ENCODE measurements at regions not wholly inside any gene's neighbourhood (a gene's known extent, or its start where the extent isn't known, plus 50 kb on each side); places are given as distances from the start of the nearest gene placed in this dataset.

GRCh38 chr16:79867425-79867997 is 267.0 kb upstream of the MAF start:
- no peak overlapping the region for H3K27ac ChIP-seq (ENCODE audit: low read depth, low read length, poor library complexity, severe bottlenecking)
- no peaks in the 10 kb centered on the region for H3K36me3 ChIP-seq (ENCODE audit: insufficient read depth, low read length, poor library complexity, severe bottlenecking)
- no peaks in the 10 kb centered on the region for H3K9me3 ChIP-seq (ENCODE audit: low read depth, low read length, poor library complexity, severe bottlenecking)
- no peaks in the 10 kb centered on the region for H3K27me3 ChIP-seq (replicated peaks; ENCODE audit: insufficient read depth, low read depth, low read length, poor library complexity)
- BruUV-seq (replicated peaks): no TSS peak
- CTCF ChIA-PET: interaction anchor here (0.7 kb wide), 1 partner anchor 143 kb away, joined by 5 read pairs; no protein-coding TSS in a partner anchor
- intact Hi-C loops (cut with micrococcal nuclease; ENCODE audit: unreplicated experiment): no loop called here
- no peak for DNase-seq (ENCODE audit: low spot score)
- no peak overlapping the region for H3K4me3 ChIP-seq (ENCODE audit: low read depth, low read length, poor library complexity, severe bottlenecking)
- TF ChIP-seq CTCF (conservative IDR thresholded peaks at IDR 0.05; ENCODE audit: low read depth, low read length) (no peak), EZH2 (IDR thresholded peaks at IDR 0.05; ENCODE audit: borderline replicate concordance, low read depth, low read length, poor library complexity, severe bottlenecking) (no peak)
- POLR2A ChIA-PET (ENCODE audit: low non-redundant PET): no interaction called here
- H3K4me1 ChIP-seq (ENCODE audit: insufficient read depth, low read length, poor library complexity, severe bottlenecking): no peaks in the 10 kb centered on the region

GRCh38 chr16:79865918-79866317 is 265.4 kb upstream of the MAF start:
- intact Hi-C loops (cut with micrococcal nuclease; ENCODE audit: unreplicated experiment): no loop called here
- Histone ChIP-seq H3K27me3 (replicated peaks; ENCODE audit: insufficient read depth, low read depth, low read length, poor library complexity) (no peaks in the 10 kb centered on the region), H3K4me1 (ENCODE audit: insufficient read depth, low read length, poor library complexity, severe bottlenecking) (no peaks in the 10 kb centered on the region), H3K9me3 (ENCODE audit: low read depth, low read length, poor library complexity, severe bottlenecking) (no peaks in the 10 kb centered on the region), H3K4me3 (ENCODE audit: low read depth, low read length, poor library complexity, severe bottlenecking) (no peak overlapping the region), H3K36me3 (ENCODE audit: insufficient read depth, low read length, poor library complexity, severe bottlenecking) (no peaks in the 10 kb centered on the region), H3K27ac (ENCODE audit: low read depth, low read length, poor library complexity, severe bottlenecking) (no peak overlapping the region)
- no peak for TF ChIP-seq CTCF (conservative IDR thresholded peaks at IDR 0.05; ENCODE audit: low read depth, low read length)
- TF ChIP-seq EZH2 (IDR thresholded peaks at IDR 0.05; ENCODE audit: borderline replicate concordance, low read depth, low read length, poor library complexity, severe bottlenecking): no peak
- BruUV-seq (replicated peaks): no TSS peak
- CTCF ChIA-PET: no interaction called here
- DNase-seq (ENCODE audit: low spot score): no peak
- POLR2A ChIA-PET (ENCODE audit: low non-redundant PET): interaction anchor here (0.6 kb wide), 1 partner anchor 394 kb away, joined by 3 read pairs; no protein-coding TSS in a partner anchor

GRCh38 chr16:79864781-79865391 is 264.3 kb upstream of the MAF start:
- H3K4me3 ChIP-seq (ENCODE audit: low read depth, low read length, poor library complexity, severe bottlenecking): no peak overlapping the region
- BruUV-seq (replicated peaks): no TSS peak
- intact Hi-C loops (cut with micrococcal nuclease; ENCODE audit: unreplicated experiment): no loop called here
- no peaks in the 10 kb centered on the region for H3K36me3 ChIP-seq (ENCODE audit: insufficient read depth, low read length, poor library complexity, severe bottlenecking)
- H3K27me3 ChIP-seq (replicated peaks; ENCODE audit: insufficient read depth, low read depth, low read length, poor library complexity): no peaks in the 10 kb centered on the region
- ChIA-PET POLR2A (ENCODE audit: low non-redundant PET) (no interaction called here), CTCF (no interaction called here)
- no peak overlapping the region for H3K27ac ChIP-seq (ENCODE audit: low read depth, low read length, poor library complexity, severe bottlenecking)
- TF ChIP-seq EZH2 (IDR thresholded peaks at IDR 0.05; ENCODE audit: borderline replicate concordance, low read depth, low read length, poor library complexity, severe bottlenecking): no peak
- no peak for TF ChIP-seq CTCF (conservative IDR thresholded peaks at IDR 0.05; ENCODE audit: low read depth, low read length)
- H3K4me1 ChIP-seq (ENCODE audit: insufficient read depth, low read length, poor library complexity, severe bottlenecking): no peaks in the 10 kb centered on the region
- no peaks in the 10 kb centered on the region for H3K9me3 ChIP-seq (ENCODE audit: low read depth, low read length, poor library complexity, severe bottlenecking)
- DNase-seq (ENCODE audit: low spot score): no peak
